Karpas-422 (cell line): ENCODE measurements at regions not wholly inside any gene's neighbourhood (a gene's known extent, or its start where the extent isn't known, plus 50 kb on each side); places are given as distances from the start of the nearest gene placed in this dataset.

Experiments
- DNase-seq: peaks from one replicate; pipeline ENCODE4 v3.0.0-alpha.2; 2015
- H2AFZ ChIP-seq: fragments of 200-600 bp; sonication (generic); 2 replicates; pipeline ENCODE4 v1.6.1; 2014; ENCODE audit warnings: antibody characterized with exemption, low read length, mixed read lengths
- H3K27ac ChIP-seq: fragments of 200-600 bp; sonication (generic); 2 replicates; pipeline ENCODE4 v1.5.1; 2014; ENCODE audit warnings: mild to moderate bottlenecking, low read length, moderate library complexity
- H3K27me3 ChIP-seq: fragments of 200-600 bp; sonication (generic); 2 replicates; pipeline ENCODE4 v1.6.1; 2014; ENCODE audit warnings: low read length, mixed read lengths
- H3K36me3 ChIP-seq: fragments of 200-600 bp; sonication (generic); 2 replicates; pipeline ENCODE4 v1.6.1; 2014; ENCODE audit warnings: low read length, mixed read lengths; ENCODE audit not compliant: insufficient read depth
- H3K4me1 ChIP-seq: fragments of 200-600 bp; sonication (generic); 2 replicates; pipeline ENCODE4 v1.6.1; 2014; ENCODE audit warnings: mild to moderate bottlenecking, low read length, mixed read lengths
- H3K4me2 ChIP-seq: fragments of 200-600 bp; sonication (generic); 2 replicates; pipeline ENCODE4 v1.6.1; 2014; ENCODE audit warnings: low read length, low read depth, mild to moderate bottlenecking; ENCODE audit not compliant: poor library complexity, severe bottlenecking
- H3K4me3 ChIP-seq: fragments of 200-600 bp; sonication (generic); 2 replicates; pipeline ENCODE4 v1.5.1; 2014; ENCODE audit warnings: mild to moderate bottlenecking, antibody characterized with exemption, low read length, mixed read lengths
- H3K79me2 ChIP-seq: fragments of 200-600 bp; sonication (generic); 2 replicates; pipeline ENCODE4 v1.6.1; 2014; ENCODE audit warnings: mild to moderate bottlenecking, low read length, mixed read lengths
- H3K9ac ChIP-seq: fragments of 200-600 bp; sonication (generic); 2 replicates; pipeline ENCODE4 v1.6.0; 2014; ENCODE audit warnings: low read length
- H3K9me2 ChIP-seq: fragments of 200-600 bp; sonication (generic), shearing (Covaris generic); replicated peaks from 2 replicates; pipeline ENCODE4 v1.6.0; 2014; ENCODE audit warnings: mild to moderate bottlenecking, low read length, moderate library complexity; ENCODE audit not compliant: insufficient read depth
- H3K9me3 ChIP-seq: fragments of 300-700, 200-600 bp; sonication (generic); 2 replicates; pipeline ENCODE4 v1.6.1; 2014; ENCODE audit warnings: low read length, mixed read lengths
- H4K20me1 ChIP-seq: fragments of 200-600 bp; sonication (generic); 2 replicates; pipeline ENCODE4 v1.6.1; 2014; ENCODE audit warnings: mild to moderate bottlenecking, antibody characterized with exemption, low read length, low read depth; ENCODE audit not compliant: insufficient read depth

- Histone ChIP-seq H3K36me3 (no peaks in the 10 kb centered on the region), H3K9me2 (no peaks in the 10 kb centered on the region), H3K4me3 (no peak overlapping the region), H3K9ac (no peak overlapping the region), H3K4me1 (no peaks in the 10 kb centered on the region), H3K9me3 (no peaks in the 10 kb centered on the region), H3K27me3 (no peaks in the 10 kb centered on the region), H3K27ac (no peak overlapping the region), H4K20me1 (no peaks in the 10 kb centered on the region), H3K4me2 (no peak overlapping the region), H3K79me2 (no peaks in the 10 kb centered on the region), H2AFZ (no peak overlapping the region)
- DNase-seq, result no peak
Measured at GRCh38 chr6:97923249-97923648, 640.2 kb upstream of the MMS22L start.

- no peaks in the 10 kb centered on the region for H3K36me3 ChIP-seq
Measured at GRCh38 chr6:97925504-97925903, 642.5 kb upstream of the MMS22L start.

GRCh38 chr6:97939440-97940168 lies 656.6 kb upstream of the MMS22L start:
- H3K4me3 ChIP-seq, result no peak overlapping the region
- H3K79me2 ChIP-seq, result no peaks in the 10 kb centered on the region

More at GRCh38 chr6:97925504-97925903, 642.5 kb upstream of the MMS22L start:
- H3K27me3 ChIP-seq, result no peaks in the 10 kb centered on the region
- H3K9ac ChIP-seq, result no peak overlapping the region
- H3K9me2 ChIP-seq, result no peaks in the 10 kb centered on the region
- H2AFZ ChIP-seq, result no peak overlapping the region
- no peaks in the 10 kb centered on the region for H3K4me1 ChIP-seq
- H3K79me2 ChIP-seq, result no peaks in the 10 kb centered on the region
- no peak overlapping the region for H3K27ac ChIP-seq
- no peak overlapping the region for H3K4me3 ChIP-seq
- H4K20me1 ChIP-seq, result no peaks in the 10 kb centered on the region
- DNase-seq, result peak; percentile 46
- H3K9me3 ChIP-seq, result no peaks in the 10 kb centered on the region
- H3K4me2 ChIP-seq, result no peak overlapping the region

GRCh38 chr6:97947841-97948240 lies 664.8 kb upstream of the MMS22L start:
- H3K9me3 ChIP-seq, result no peaks in the 10 kb centered on the region
- H3K27ac ChIP-seq, result no peak overlapping the region
- no peak overlapping the region for H3K9ac ChIP-seq
- no peak overlapping the region for H3K4me3 ChIP-seq
- DNase-seq, result no peak
- no peaks in the 10 kb centered on the region for H3K79me2 ChIP-seq
- H3K36me3 ChIP-seq, result no peaks in the 10 kb centered on the region
- H4K20me1 ChIP-seq, result no peaks in the 10 kb centered on the region
- no peaks in the 10 kb centered on the region for H3K4me1 ChIP-seq
- H3K27me3 ChIP-seq, result no peaks in the 10 kb centered on the region
- H2AFZ ChIP-seq, result no peak overlapping the region
- H3K4me2 ChIP-seq, result no peak overlapping the region
- H3K9me2 ChIP-seq, result no peaks in the 10 kb centered on the region

More at GRCh38 chr6:97939440-97940168, 656.6 kb upstream of the MMS22L start:
- H3K27ac ChIP-seq, result no peak overlapping the region
- no peaks in the 10 kb centered on the region for H3K36me3 ChIP-seq
- DNase-seq, result no peak
- H4K20me1 ChIP-seq, result no peaks in the 10 kb centered on the region
- no peak overlapping the region for H3K9ac ChIP-seq
- no peaks in the 10 kb centered on the region for H3K9me2 ChIP-seq
- no peaks in the 10 kb centered on the region for H3K27me3 ChIP-seq
- no peaks in the 10 kb centered on the region for H3K9me3 ChIP-seq
- no peaks in the 10 kb centered on the region for H3K4me1 ChIP-seq
- H2AFZ ChIP-seq, result no peak overlapping the region
- H3K4me2 ChIP-seq, result no peak overlapping the region

GRCh38 chr6:97958134-97958533 lies 675.1 kb upstream of the MMS22L start:
- H2AFZ ChIP-seq, result no peak overlapping the region
- no peaks in the 10 kb centered on the region for H4K20me1 ChIP-seq
- H3K36me3 ChIP-seq, result no peaks in the 10 kb centered on the region
- H3K4me1 ChIP-seq, result no peaks in the 10 kb centered on the region
- no peaks in the 10 kb centered on the region for H3K9me3 ChIP-seq
- no peak overlapping the region for H3K9ac ChIP-seq
- no peaks in the 10 kb centered on the region for H3K9me2 ChIP-seq
- no peak overlapping the region for H3K4me2 ChIP-seq
- no peaks in the 10 kb centered on the region for H3K79me2 ChIP-seq
- no peak for DNase-seq
- no peak overlapping the region for H3K27ac ChIP-seq
- H3K27me3 ChIP-seq, result no peaks in the 10 kb centered on the region
- no peak overlapping the region for H3K4me3 ChIP-seq

GRCh38 chr6:97963193-97963592 lies 680.2 kb upstream of the MMS22L start:
- H3K9ac ChIP-seq, result no peak overlapping the region

GRCh38 chr6:97969065-97969464 lies 686.0 kb upstream of the MMS22L start:
- no peaks in the 10 kb centered on the region for H3K27me3 ChIP-seq
- no peak overlapping the region for H3K9ac ChIP-seq
- no peaks in the 10 kb centered on the region for H3K36me3 ChIP-seq
- no peak overlapping the region for H3K27ac ChIP-seq
- no peaks in the 10 kb centered on the region for H3K79me2 ChIP-seq
- H3K9me2 ChIP-seq, result no peaks in the 10 kb centered on the region
- no peaks in the 10 kb centered on the region for H3K9me3 ChIP-seq
- H3K4me1 ChIP-seq, result no peaks in the 10 kb centered on the region
- H3K4me3 ChIP-seq, result no peak overlapping the region
- H4K20me1 ChIP-seq, result no peaks in the 10 kb centered on the region
- no peak overlapping the region for H2AFZ ChIP-seq
- H3K4me2 ChIP-seq, result no peak overlapping the region
- no peak for DNase-seq

More at GRCh38 chr6:97963193-97963592, 680.2 kb upstream of the MMS22L start:
- H3K4me2 ChIP-seq, result no peak overlapping the region
- H3K9me2 ChIP-seq, result no peaks in the 10 kb centered on the region
- no peak overlapping the region for H3K27ac ChIP-seq
- DNase-seq, result no peak
- H3K4me1 ChIP-seq, result no peaks in the 10 kb centered on the region
- no peak overlapping the region for H3K4me3 ChIP-seq
- H4K20me1 ChIP-seq, result no peaks in the 10 kb centered on the region
- H3K79me2 ChIP-seq, result no peaks in the 10 kb centered on the region
- H3K27me3 ChIP-seq, result no peaks in the 10 kb centered on the region
- H2AFZ ChIP-seq, result no peak overlapping the region
- no peaks in the 10 kb centered on the region for H3K36me3 ChIP-seq
- H3K9me3 ChIP-seq, result no peaks in the 10 kb centered on the region

GRCh38 chr6:97977084-97977483 lies 694.1 kb upstream of the MMS22L start:
- Histone ChIP-seq H3K4me2 (no peak overlapping the region), H3K36me3 (no peaks in the 10 kb centered on the region), H3K4me1 (no peaks in the 10 kb centered on the region), H3K9ac (no peak overlapping the region), H3K79me2 (no peaks in the 10 kb centered on the region), H3K9me2 (no peaks in the 10 kb centered on the region), H3K27me3 (no peaks in the 10 kb centered on the region), H2AFZ (no peak overlapping the region), H3K27ac (no peak overlapping the region), H3K4me3 (no peak overlapping the region), H3K9me3 (no peaks in the 10 kb centered on the region), H4K20me1 (no peaks in the 10 kb centered on the region)
- no peak for DNase-seq
